ENCODE measurements at regions not wholly inside any gene's neighbourhood (a gene's known extent, or its start where the extent isn't known, plus 50 kb on each side); places are given as distances from the start of the nearest gene placed in this dataset.

DNA sequence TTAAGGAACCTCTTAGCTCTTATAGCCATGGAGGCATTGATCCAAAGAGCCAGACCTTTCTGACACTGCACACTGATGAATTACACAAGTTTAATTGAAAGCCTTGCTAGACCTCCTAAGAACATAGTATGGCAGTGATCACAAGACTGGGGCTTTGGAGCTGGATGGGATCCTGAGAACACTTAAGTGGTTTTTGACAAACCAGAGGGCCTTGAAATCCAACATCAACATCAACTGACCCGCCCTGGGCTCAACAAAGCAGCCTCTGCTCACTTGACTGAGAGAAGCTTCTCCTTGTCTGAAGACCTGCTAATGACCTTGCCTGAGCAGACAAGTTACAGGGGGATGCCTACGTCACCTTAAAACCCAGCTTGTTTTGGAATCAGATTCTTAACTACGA, 257.6 kb downstream of the KLF13 start:
- Histone ChIP-seq H3K36me3 (no peaks in the 10 kb centered on the region), H3K4me3 (no peak overlapping the region), H3K27ac (no peak overlapping the region), H3K4me1 (ENCODE audit: control insufficient read depth in 1 of 2, low read depth in 2 of 2) (no peaks in the 10 kb centered on the region), H3K27me3 (replicated peaks; ENCODE audit: insufficient read depth) (no peaks in the 10 kb centered on the region), H3K9me3 (no peaks in the 10 kb centered on the region)
- DNase-seq (ENCODE audit: low spot score), result no peak
- no peak for ATAC-seq (ENCODE audit: insufficient number of reproducible peaks, low FRiP score, low read depth)
- TF ChIP-seq, protein P1, sequence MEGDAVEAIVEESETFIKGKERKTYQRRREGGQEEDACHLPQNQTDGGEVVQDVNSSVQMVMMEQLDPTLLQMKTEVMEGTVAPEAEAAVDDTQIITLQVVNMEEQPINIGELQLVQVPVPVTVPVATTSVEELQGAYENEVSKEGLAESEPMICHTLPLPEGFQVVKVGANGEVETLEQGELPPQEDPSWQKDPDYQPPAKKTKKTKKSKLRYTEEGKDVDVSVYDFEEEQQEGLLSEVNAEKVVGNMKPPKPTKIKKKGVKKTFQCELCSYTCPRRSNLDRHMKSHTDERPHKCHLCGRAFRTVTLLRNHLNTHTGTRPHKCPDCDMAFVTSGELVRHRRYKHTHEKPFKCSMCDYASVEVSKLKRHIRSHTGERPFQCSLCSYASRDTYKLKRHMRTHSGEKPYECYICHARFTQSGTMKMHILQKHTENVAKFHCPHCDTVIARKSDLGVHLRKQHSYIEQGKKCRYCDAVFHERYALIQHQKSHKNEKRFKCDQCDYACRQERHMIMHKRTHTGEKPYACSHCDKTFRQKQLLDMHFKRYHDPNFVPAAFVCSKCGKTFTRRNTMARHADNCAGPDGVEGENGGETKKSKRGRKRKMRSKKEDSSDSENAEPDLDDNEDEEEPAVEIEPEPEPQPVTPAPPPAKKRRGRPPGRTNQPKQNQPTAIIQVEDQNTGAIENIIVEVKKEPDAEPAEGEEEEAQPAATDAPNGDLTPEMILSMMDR (IDR thresholded peaks at IDR 0.05), result no peak

DNA sequence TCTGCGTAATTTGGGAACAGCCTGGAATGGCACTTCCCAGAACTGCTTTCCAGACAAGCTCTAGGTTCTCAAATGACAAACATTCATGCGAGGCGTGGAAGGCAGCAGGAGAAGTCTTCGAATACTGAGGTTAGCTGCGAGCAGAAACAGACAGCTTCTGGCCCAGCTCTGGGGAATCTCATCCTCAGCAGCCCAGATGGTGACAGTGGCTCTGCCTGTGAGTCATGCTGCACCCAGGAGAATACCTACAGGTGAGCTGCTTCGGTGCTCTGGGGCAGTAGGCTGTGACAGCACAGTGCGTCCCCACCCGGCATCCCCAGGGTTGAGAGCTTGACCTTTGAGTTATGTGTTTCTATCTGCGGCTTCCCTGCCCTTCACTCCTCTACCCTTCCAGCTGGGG, 258.6 kb downstream of the KLF13 start:
- TF ChIP-seq, protein P1 (IDR thresholded peaks at IDR 0.05), result no peak
- Histone ChIP-seq H3K4me1 (ENCODE audit: control insufficient read depth in 1 of 2, low read depth in 2 of 2) (no peaks in the 10 kb centered on the region), H3K27me3 (replicated peaks; ENCODE audit: insufficient read depth) (no peaks in the 10 kb centered on the region), H3K4me3 (no peak overlapping the region), H3K9me3 (no peaks in the 10 kb centered on the region), H3K36me3 (no peaks in the 10 kb centered on the region), H3K27ac (no peak overlapping the region)
- ATAC-seq (ENCODE audit: insufficient number of reproducible peaks, low FRiP score, low read depth) (no peak), DNase-seq (ENCODE audit: low spot score) (no peak)

DNA sequence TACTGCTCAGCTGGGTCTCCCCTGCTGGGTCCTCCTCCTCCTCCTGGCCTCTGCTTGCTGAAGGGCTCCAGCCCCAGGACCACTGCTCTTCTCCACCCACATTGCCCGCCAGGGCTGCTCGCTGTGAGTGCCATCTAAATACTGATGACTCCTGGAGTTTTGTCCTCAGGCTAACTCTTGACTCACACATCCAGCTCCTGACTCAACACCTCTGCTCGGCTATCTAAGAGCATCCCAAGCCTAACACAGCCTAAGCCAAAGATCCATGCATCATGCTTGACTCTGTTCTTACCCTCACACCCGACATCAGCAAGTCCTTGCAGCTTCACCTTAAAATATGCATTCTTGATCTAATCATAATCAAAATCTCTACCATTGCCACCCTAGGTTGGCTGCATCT, 260.2 kb downstream of the KLF13 start:
- H3K9me3 ChIP-seq, result no peaks in the 10 kb centered on the region
- H3K27ac ChIP-seq, result no peak overlapping the region
- H3K36me3 ChIP-seq, result no peaks in the 10 kb centered on the region
- no peak overlapping the region for H3K4me3 ChIP-seq
- DNase-seq (ENCODE audit: low spot score) (no peak), ATAC-seq (ENCODE audit: insufficient number of reproducible peaks, low FRiP score, low read depth) (no peak)
- H3K4me1 ChIP-seq (ENCODE audit: control insufficient read depth in 1 of 2, low read depth in 2 of 2), result no peaks in the 10 kb centered on the region
- TF ChIP-seq, protein P1 (IDR thresholded peaks at IDR 0.05), result no peak
- H3K27me3 ChIP-seq (replicated peaks; ENCODE audit: insufficient read depth), result no peaks in the 10 kb centered on the region

DNA sequence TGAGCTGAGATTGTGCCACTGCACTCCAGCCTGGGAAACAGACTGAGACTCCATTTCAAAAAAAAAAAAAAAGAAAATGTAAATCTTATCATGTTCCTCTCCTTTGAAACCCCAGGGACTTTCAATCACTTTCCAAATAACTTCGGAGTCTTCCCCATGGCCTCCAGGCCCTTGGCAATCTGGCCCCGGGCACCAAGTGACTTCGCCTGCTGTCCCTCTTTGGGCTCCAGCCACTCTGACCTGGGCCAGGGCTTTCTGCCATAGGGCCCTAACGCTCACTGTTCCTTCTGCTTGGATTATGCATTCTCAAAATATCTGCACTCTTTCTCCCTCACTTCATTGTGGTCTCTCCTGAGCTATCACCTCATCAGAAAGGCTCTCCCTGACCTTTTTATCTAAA, 260.9 kb downstream of the KLF13 start:
- TF ChIP-seq, protein P1 (IDR thresholded peaks at IDR 0.05), result no peak
- Histone ChIP-seq H3K9me3 (no peaks in the 10 kb centered on the region), H3K4me1 (ENCODE audit: control insufficient read depth in 1 of 2, low read depth in 2 of 2) (no peaks in the 10 kb centered on the region), H3K27me3 (replicated peaks; ENCODE audit: insufficient read depth) (no peaks in the 10 kb centered on the region), H3K27ac (no peak overlapping the region), H3K4me3 (no peak overlapping the region), H3K36me3 (no peaks in the 10 kb centered on the region)
- ATAC-seq (ENCODE audit: insufficient number of reproducible peaks, low FRiP score, low read depth), result no peak
- DNase-seq (ENCODE audit: low spot score), result no peak

DNA sequence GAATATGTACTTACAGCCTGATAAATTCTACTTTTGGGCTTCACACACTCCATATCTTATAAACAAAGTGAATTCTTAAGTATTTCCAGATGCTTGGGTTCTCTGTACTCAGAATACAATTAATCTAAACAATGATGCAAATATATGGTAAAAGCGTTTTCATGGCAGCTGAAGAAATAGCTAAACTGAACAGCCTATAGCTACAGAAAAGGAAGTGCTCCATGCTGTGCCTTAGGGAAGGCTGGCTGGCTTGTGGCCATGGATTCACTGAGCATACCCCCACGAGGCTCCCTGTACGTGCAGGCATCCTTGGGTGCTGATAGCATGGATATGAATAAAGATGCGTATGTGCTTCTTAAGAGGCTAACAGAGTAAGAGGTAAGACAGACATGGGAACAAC, 264.0 kb downstream of the KLF13 start:
- no peaks in the 10 kb centered on the region for H3K27me3 ChIP-seq (replicated peaks; ENCODE audit: insufficient read depth)

More for the DNA sequence above, 264.0 kb downstream of the KLF13 start:
- Histone ChIP-seq H3K36me3 (no peaks in the 10 kb centered on the region), H3K27ac (no peak overlapping the region), H3K9me3 (no peaks in the 10 kb centered on the region), H3K4me3 (no peak overlapping the region), H3K4me1 (ENCODE audit: control insufficient read depth in 1 of 2, low read depth in 2 of 2) (no peaks in the 10 kb centered on the region)
- TF ChIP-seq, protein P1 (IDR thresholded peaks at IDR 0.05), result no peak
- no peak for ATAC-seq (ENCODE audit: insufficient number of reproducible peaks, low FRiP score, low read depth)
- DNase-seq (ENCODE audit: low spot score), result no peak
